ENCODE measurements at regions not wholly inside any gene's neighbourhood (a gene's known extent, or its start where the extent isn't known, plus 50 kb on each side); places are given as distances from the start of the nearest gene placed in this dataset.
"Not testable (repeated sequence)": the region's sequence is repeated elsewhere in the genome, so short reads cannot be mapped to it uniquely, and the experiment has no call there.

DNA sequence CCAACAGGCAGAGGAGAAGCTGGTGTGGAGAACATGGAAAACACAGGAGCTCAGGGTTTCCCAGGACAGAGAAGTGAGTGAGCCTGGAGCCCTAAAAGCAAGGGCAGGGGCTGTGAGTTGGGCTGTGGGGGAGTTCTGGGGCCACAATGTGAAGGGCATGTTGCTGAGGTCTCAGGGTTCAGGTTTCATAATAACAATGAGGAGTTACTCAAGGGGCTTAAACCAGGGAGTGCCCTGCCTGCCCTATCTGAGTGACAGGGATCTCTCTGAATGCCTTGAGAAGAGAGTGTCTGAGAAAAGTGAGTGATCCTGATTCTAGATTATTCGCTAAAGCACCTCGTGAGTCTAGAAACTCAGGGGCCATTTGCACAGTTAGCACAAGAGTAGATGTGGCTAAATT, 129.6 kb downstream of the VPREB1 start:
- DNase-seq (ENCODE audit: low read depth): no peak

DNA sequence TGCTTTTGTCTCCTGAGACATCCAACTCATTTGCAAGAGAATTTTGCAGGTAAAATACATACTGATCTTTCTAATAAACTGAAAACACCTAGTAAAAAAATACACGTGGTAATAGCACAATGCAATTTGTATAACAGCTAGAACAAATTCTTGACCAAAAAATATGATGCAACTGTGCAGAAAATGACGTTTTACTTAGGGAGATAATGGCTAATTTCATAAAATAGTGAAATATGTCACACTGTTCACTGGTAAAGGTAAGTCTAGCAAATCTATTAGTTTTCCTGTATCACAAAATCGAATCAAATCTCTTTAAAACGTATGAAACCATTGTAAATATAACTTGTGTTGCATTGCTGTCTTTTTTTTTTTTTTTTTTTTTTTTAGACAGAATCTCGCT, 130.0 kb downstream of the VPREB1 start:
- no peak for DNase-seq (ENCODE audit: low read depth)

DNA sequence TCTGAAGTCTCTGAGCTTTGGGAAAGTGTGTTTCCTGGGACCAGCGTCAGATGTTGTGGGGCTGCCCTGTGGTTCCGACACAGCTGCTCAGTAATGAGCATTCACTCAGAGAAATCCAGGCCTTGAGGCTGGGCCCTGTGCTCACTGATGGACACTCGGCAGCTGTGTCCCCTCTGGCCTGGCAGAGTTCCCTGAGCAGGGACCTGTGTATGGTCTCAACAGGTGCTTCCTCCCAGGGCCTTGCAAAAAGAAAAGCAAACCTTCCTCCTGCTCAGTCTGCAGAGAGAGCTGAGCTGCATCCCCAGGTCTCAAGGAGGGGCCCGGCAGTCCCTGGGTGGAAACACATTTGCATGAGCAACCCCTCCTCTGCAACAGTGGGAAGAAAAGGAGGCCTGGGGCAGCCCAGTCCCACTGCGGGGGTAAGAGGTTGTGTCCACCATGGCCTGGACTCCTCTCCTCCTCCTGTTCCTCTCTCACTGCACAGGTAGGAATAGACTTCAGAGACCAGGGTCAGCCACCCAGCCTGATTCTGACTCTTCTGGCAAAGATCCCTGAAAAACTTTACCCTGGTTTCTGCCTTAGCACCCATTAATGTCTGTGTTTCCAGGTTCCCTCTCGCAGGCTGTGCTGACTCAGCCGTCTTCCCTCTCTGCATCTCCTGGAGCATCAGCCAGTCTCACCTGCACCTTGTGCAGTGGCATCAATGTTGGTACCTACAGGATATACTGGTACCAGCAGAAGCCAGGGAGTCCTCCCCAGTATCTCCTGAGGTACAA, 131.2 kb downstream of the VPREB1 start:
- no peak for DNase-seq (ENCODE audit: low read depth)

DNA sequence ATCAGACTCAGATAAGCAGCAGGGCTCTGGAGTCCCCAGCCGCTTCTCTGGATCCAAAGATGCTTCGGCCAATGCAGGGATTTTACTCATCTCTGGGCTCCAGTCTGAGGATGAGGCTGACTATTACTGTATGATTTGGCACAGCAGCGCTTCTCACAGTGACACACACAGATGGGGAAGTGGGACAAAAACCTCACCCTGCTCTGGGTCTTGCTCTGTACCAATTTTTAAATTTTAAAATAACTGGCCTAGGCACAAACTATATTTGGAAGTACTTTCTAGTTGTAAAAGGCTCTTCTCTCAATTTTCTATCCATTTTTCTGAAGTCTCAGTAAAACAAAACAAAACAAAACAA, 131.7 kb downstream of the VPREB1 start:
- no peak for DNase-seq (ENCODE audit: low read depth)

DNA sequence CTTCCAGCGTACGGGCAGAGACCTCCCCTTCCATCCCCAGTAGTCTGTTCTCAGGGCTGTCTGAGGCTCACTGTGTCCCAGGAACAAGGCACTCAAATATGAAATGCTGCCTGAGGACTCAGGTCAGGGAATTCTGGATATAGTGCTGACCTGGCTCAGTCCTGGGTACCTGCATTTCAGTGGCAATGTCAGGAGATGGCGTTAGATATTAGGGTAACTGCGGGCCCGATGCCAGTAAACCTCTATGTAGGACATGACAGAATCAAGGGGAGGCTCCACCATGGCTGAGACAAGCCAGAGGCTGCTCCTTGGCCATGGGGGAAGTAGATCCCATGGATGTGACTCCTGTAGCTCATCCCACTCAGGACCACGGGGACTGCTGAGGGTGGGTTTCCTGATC, 131.7 kb downstream of the ZNF280B start:
- not testable (repeated sequence) for DNase-seq (ENCODE audit: low read depth)

DNA sequence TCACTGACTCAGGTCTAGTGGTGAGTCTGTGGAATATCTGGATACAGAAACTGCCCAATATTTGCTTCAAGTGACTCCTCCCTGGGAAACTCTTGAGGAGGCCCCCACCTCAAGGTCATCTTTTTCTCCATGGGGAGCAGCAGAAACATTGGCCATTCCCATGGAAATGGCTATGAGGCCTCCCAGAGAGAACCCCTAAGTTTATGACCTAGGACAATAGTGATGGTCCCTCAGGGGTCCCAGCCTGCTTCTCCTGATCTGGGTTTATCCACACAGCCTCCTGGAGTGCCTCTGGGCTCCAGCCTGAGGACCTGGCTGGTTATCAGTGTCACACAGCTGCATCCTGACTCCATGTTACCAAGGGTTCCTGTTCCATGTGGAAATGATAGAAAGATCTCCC, 131.2 kb downstream of the ZNF280B start:
- no peak for DNase-seq (ENCODE audit: low read depth)

DNA sequence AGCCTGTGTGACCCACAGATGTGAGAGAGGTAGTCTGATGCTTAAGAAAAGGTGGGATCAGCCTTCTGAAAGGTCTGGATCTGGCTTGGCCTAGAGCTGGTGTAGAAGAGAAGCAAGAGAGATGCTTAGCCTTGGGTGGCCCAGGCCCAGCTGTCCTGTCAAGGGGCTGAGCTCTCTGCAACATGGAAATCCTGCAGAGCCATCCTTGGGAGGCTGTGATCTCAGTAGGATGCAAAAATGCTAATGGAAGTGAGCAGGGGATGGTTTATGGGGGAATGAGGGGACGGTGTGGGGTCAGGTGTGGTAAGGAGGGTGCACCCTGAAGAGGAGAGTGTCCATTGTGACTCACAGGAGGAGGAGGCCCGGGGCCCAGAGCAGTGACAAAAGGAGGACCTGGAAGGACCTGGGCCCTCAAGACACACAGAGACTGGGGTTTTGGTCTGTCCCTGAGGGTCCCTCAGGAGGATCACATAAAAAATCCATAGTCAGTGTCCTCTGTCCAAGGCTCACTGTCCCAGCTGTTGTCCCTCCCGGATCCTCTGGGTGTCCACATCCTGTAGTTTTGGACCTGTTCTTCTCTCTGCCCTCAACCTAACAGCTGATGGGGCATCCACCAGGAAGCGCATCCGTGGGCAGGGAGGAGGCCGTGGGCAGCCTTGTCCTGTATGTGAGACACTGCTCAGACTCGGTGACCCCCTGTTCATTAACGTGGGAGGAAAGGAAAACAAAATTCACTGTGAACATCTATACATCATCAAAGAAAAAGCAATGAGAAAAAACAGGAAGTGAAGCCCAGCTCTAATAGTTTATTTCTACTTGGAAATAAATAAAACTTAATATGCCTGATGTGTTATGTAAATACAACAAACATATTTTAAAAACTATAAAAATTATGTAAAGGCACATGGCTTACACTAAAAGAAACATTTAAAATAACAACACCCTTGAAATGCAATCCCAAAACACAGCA, 129.8 kb downstream of the ZNF280B start:
- DNase-seq (ENCODE audit: low read depth): no peak

DNA sequence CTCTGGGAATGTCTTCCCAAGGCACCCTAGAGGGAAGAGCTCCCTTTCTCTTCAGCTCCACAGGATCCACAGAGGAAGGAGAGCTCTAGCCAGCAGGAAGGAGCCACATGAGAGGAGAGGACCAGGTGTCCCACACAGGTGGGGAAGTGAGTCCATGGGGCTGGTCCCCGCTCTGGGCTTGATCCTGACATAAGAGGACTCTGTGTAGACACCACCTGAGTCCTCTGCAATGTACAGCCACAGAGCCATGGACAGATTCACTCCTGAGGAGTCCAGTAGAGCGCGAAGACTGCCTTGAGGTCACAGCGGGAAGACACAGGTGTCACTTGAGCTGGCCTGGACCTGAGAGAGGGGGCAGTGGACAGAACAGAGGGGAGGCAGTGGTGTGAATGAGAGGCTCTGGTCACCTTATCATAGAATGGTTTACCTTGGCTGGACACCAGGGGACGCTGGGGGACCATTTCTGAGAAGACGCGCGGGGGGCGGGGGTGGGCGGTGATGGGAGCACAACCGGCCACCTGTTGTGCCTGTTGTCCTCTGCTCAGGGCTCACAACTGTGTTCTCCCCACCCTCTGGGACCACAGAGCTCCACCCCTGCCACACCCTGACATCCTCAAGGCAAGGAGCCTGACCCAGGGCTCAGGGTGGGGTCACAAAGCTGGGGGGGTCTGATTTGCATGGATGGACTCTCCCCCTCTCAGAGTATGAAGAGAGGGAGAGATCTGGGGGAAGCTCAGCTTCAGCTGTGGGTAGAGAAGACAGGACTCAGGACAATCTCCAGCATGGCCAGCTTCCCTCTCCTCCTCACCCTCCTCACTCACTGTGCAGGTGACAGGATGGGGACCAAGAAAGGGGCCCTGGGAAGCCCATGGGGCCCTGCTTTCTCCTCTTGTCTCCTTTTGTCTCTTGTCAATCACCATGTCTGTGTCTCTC, 128.2 kb downstream of the ZNF280B start:
- no peak for DNase-seq (ENCODE audit: low read depth)

DNA sequence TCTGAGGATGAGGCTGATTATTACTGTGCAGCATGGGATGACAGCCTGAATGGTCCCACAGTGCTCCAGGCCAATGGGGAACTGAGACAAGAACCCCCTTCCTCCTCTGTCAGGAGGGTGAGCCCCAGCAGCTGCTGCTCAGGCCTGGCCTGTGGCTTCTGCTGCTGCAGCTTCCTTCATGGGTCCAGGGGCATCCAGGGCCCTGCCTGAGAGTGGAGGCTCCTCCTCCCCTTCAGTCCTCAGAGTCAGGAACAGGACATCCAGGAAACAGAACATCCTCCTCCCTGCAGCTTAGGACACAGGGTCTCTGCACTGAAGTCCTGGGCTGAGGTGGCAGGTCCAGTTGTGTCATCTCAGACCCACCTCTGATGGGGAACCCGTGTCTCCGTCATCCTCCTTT, 127.2 kb downstream of the ZNF280B start:
- not testable (repeated sequence) for DNase-seq (ENCODE audit: low read depth)

DNA sequence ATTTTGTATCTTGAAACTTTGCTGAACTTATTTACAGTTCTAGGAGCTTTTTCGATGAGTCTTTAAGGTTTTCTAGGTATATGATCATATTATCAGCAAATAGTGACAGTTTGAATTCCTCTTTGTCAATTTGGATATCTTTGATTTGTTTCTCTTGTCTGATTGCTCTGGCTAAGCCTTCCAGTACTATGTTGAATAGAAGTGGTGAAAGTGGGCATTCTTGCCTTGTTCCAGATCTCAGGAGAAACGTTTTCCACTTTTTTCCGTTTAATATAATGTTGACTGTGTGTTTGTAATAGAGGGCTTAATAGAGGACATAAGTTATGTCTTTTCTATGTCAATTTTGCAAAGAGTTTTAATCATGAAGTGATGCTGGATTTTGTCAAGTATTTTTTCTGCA, 124.3 kb downstream of the ZNF280B start:
- DNase-seq (ENCODE audit: low read depth): no peak

DNA sequence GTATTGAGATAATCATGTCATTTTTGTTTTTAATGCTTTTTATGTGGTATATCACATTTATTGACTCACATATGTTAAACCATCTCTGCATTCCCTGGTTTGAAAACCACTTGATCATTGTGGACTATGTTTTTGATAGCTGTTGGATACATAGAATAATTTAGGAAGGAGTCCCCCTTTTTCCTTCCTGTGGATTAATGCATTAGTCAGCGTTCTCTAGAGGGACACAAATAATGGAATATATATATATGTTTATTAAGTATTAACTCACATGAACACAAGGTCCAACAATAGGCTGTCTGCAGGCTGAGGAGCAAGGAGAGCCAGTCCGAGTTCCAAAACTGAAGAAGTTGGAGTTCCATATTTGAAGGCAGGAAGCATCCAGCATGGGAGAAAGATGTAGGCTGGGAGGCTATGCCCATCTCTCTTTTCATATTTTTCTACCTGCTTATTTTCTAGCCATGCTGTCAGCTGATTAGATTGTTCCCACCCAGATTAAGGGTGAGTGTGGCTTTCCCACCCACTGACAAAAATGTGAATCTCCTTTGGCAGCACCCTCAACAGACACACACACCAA, 123.8 kb downstream of the ZNF280B start:
- no peak for DNase-seq (ENCODE audit: low read depth)

DNA sequence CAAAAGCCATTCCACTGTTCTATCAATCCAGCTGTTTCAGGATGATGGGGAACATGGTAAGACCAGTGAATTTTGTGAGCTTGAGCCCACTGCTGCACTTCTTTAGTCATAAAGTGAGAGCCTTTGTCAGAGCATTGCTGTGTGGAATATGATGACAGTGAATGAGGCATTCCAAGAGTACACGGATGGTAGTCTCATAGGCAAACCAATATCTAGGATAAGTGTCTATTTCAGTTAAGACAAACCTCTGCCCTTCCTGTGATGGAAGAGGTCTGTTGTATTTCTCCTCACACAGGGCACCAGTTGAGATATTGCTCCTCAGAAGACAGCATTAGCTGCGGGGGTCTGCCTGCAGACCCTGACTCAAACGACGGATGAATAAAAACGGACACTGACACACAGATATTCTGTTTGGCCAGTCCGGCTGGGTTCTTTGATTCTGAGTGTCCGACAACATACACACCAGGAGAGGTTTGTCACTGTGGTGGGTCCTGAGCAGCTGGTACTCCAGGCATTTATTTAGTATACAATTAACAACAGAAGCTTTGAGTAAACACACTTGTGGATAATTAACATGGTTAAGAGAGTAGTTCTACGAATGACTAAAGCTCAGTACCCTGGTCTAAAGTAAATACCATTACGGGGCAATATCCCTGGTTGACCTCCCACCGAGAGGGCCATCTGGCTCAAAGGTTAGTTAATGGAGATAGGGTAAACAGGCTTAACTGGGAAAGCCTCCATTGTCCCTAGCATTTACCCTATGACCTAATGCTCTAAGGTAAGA, 121.7 kb downstream of the ZNF280B start:
- DNase-seq (ENCODE audit: low read depth): no peak

DNA sequence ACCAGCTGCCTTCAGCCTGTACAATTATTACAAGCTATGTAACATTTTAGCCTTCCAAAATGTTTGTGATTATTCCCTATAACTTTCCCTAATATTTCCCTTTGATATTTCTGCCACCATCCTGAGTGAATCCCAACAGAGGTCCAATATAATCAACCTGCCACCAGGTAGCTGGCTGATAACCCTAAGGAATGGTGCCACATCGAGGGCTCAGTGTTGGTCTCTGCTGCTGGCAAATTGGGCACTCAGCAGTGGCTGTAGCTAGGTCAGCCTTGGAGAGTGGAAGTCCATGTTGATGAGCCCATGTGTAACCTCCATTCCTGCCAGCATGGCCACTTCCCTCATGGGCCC, 121.2 kb downstream of the ZNF280B start:
- DNase-seq (ENCODE audit: low read depth): no peak

DNA sequence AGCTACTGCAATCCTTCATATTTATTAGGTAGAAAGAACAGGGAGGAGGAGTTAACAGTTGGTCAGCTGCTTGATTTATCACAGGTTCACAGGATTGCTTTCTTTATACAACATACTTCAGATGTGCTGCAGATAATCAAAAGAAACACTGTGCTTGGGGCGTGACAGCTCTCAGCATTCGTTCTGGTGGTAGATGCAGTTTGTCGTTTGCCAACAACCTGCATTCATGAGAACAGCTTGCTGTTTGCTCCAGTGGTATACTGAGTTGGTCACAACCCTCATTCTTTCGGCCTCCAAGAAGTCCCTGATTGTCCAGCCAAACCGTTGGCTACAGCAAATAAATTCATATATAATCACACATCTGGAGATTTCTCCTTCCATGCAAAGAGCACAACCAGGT, 120.5 kb downstream of the ZNF280B start:
- no peak for DNase-seq (ENCODE audit: low read depth)

DNA sequence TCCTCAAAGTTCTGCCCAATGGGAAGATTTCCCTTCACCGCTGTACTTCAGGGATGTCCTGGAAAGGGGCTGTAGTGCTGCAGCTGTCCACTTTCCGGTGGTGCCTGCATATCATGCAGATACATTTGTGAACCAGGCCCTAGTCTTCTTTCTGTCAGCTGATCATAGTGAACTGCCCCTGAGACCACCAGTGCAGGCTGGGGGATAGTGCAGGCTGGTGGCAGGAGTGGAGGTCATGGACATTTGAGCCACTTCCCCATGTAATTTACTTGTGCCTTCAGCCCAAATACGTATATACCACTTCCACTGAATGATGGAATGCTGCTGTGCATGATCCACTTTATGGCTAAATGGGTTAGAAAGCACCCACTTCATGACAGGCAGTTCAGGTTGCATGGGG, 120.0 kb downstream of the ZNF280B start:
- DNase-seq (ENCODE audit: low read depth): no peak

DNA sequence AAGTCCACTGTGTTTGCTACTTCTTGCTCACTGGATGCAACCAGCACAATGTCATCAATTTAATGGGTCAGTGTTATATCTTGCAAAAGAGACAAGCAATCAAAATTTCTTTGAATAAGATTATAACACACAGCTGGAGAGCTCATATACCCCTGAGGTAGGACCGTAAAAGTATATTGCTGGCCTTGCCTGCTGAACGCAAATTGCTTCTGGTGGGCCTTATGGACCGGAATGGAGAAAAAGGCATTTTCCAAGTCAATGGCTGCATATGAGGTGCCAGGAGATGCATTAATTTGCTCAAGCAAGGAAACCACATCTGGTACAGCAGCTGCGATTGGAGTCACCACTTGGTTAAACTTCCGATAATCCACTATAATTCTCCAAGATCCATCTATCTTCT, 119.1 kb downstream of the ZNF280B start:
- DNase-seq (ENCODE audit: low read depth): no peak

DNA sequence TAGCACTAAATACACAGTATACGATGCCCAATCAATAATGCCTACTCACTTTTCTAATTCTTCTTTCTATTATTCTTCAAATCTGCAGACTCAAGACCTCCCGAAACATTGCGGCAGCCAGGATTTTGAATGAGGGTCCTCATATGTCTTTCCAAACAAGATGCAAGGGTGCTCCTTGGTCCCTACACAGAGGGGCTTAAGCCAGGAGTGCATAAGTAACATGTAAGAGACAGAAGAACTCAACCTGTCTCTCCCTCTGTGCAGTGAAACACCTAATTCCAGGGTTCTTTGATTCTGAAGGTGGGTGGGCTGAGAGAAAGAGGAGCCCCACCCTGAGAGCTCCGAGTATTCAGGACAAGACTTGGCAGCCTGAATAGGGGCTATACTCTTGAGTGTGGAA, 117.6 kb downstream of the ZNF280B start:
- no peak for DNase-seq (ENCODE audit: low read depth)

DNA sequence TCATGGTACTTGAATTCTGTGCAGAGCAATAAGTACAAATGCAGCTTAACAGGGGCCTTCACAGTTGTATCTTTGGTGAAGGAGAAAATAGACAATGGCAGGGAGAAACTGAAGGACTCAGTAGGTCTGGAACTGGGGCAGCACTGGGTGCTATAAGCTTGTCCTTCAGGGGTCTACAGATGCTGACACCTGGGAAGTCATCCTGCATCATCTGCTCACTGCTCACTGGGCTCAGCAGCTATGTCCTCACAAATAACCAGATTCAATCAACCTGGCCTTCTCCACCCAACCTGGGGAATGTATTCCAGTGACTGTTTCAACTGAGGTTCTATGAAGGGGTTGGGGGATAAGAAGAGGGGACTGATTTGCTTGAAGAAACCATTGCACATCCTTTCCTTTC, 117.0 kb downstream of the ZNF280B start:
- no peak for DNase-seq (ENCODE audit: low read depth)

DNA sequence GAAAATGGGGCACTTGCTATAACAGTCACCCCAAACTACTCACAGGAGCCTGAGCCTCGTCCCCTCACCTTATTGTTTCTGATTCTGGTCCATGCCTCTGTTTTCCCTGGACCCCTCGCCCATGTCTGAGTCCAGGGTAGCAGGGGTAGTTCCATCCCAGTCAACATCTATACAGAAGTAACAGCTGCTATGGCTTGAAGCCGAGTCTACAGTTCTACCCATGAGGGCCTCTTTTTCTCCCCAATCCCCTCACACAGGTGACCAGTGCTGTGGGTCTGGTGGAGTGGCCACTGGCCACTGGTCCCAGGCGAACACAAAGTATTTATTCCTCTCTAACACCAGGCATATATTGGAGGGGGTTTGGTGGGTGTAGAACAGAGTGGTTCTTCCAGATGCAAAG, 116.4 kb downstream of the ZNF280B start:
- no peak for DNase-seq (ENCODE audit: low read depth)

DNA sequence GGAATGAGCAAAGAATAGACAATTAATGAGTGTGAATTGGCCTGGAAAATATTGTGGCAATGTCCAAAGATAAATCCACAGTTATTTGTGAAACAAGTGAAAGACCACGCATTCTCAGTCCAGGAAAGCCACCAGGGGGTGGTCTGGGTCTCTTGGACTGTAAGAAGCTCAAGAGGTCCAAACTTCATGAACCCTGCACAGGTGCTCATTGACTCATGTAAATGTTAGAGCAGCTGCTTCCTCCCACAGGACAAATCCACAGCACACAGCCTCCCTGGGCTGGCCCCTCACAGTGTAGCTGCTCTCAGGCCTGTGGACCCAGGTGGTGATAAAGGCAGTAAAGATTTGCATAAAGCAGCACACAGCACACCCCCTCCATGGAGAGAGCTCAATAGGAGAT, 114.0 kb downstream of the ZNF280B start:
- no peak for DNase-seq (ENCODE audit: low read depth)

DNA sequence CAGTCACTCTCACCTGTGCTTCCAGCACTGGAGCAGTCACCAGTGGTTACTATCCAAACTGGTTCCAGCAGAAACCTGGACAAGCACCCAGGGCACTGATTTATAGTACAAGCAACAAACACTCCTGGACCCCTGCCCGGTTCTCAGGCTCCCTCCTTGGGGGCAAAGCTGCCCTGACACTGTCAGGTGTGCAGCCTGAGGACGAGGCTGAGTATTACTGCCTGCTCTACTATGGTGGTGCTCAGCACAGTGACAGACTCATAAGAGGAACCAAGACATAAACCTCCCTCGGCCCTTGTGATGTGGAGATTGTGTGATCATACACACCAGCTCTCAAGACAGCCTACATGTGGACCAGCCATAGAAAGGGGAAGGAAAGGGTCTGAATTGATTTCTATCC, 113.3 kb downstream of the ZNF280B start:
- no peak for DNase-seq (ENCODE audit: low read depth)

Measured in activated T-cell treated with anti-CD3 and anti-CD28 coated beads for 24 hours (primary cell).